C4-2B (cell line): ENCODE measurements at regions not wholly inside any gene's neighbourhood (a gene's known extent, or its start where the extent isn't known, plus 50 kb on each side); places are given as distances from the start of the nearest gene placed in this dataset.

ENCODE experiments used
- CTCF ChIP-seq: fragments of 450-650 bp; conservative IDR thresholded peaks from 2 replicates; pipeline ENCODE4 v1.5.1; 2017; ENCODE audit warnings: mild to moderate bottlenecking
- ZFX ChIP-seq: fragments of 450-650 bp; IDR thresholded peaks from 2 replicates; pipeline ENCODE4 v1.6.1; 2017

- TF ChIP-seq CTCF = no peak
- TF ChIP-seq ZFX = no peak
Measured at GRCh38 chr10:52988923-52989322, 216.3 kb upstream of the MBL2 start.
